Aorta (tissue), 5 donors: ENCODE measurements at regions not wholly inside any gene's neighbourhood (a gene's known extent, or its start where the extent isn't known, plus 50 kb on each side); places are given as distances from the start of the nearest gene placed in this dataset.

Experiments
- ATAC-seq: fragments of 200-7000 bp; cut with Tn5 transposase; one replicate; pipeline ENCODE4 v1.9.1; 2022; ENCODE audit warnings: moderate library complexity; ENCODE audit not compliant: low FRiP score
- DNase-seq, 2 donors: peaks; one replicate each; pipeline ENCODE4 v3.0.0-alpha.2; 2020
- H3K27ac ChIP-seq, 2 donors: one replicate each; pipeline ENCODE4 v1.5.1; 2013; ENCODE audit warnings: low read length in 2 of 2, mild to moderate bottlenecking in 2 of 2, moderate library complexity in 2 of 2, control low read depth in 1 of 2, inconsistent platforms in 1 of 2, low read depth in 1 of 2
- H3K27me3 ChIP-seq, 2 donors: one replicate each; pipeline ENCODE4 v1.6.1; 2013; ENCODE audit warnings: control low read depth in 1 of 2, low read length in 1 of 2, mild to moderate bottlenecking in 1 of 2, moderate library complexity in 1 of 2; ENCODE audit not compliant: insufficient read depth in 2 of 2, control insufficient read depth in 1 of 2
- H3K36me3 ChIP-seq, 2 donors: one replicate each; pipeline ENCODE4 v1.6.1; 2013; ENCODE audit warnings: control low read depth in 1 of 2, low read length in 1 of 2, mild to moderate bottlenecking in 1 of 2; ENCODE audit not compliant: insufficient read depth in 2 of 2, control insufficient read depth in 1 of 2
- H3K4me1 ChIP-seq, 2 donors: one replicate each; pipeline ENCODE4 v1.6.1; 2013; ENCODE audit warnings: low read length in 2 of 2, control low read depth in 1 of 2, mild to moderate bottlenecking in 1 of 2, moderate library complexity in 1 of 2; ENCODE audit not compliant: insufficient read depth in 2 of 2, control insufficient read depth in 1 of 2
- H3K4me3 ChIP-seq, 2 donors: one replicate each; pipeline ENCODE4 v1.5.1; 2013; ENCODE audit warnings: low read length in 2 of 2, control low read depth in 1 of 2, mild to moderate bottlenecking in 1 of 2
- H3K9me3 ChIP-seq: one replicate; pipeline ENCODE4 v1.6.1; 2013; ENCODE audit warnings: mild to moderate bottlenecking, low read length; ENCODE audit not compliant: control insufficient read depth
- WGBS, 2 donors: extraction: QIAGEN DNeasy Blood & Tissue Kit; methylation state at CpG; one replicate each; pipeline ENCODE4 v1.1.7; 2013; 5-methylcytosine and 5-hydroxymethylcytosine counted together
- intact Hi-C, 2 donors: fragments of 100-400 bp; cut with DNase I; formaldehyde crosslinking; loops; one replicate each; pipeline versions ENCODE4 v1.14.2 to v1.15.0; 2022
- donor health status: healthy with polysubstance abuse.
- donor health status: Bipolar disorder and iron deficiency.
- donor health status: DM: no; HTN: no; CAD: no.
- donor health status: DM: no; HTN: no; CAD: no.
- donor health status: DM: yes; HTN: yes; CAD: no.

- 77 to 85% methylated on average over 8 of the region's 8 CpGs for WGBS, 2 donors
- intact Hi-C loops, result no loop called here
- H3K9me3 ChIP-seq, result peaks cover 2% of the 10 kb centered on the region
Observed at GRCh38 chr6:130529569-130530149, 163.8 kb downstream of the TMEM200A start.

GRCh38 chr6:130534627-130535026 is 168.8 kb downstream of the TMEM200A start:
- Histone ChIP-seq H3K27ac (no peak overlapping the region), H3K9me3 (no peaks in the 10 kb centered on the region), H3K27me3 (no peaks in the 10 kb centered on the region), H3K4me1 (no peaks in the 10 kb centered on the region), H3K36me3 (no peaks in the 10 kb centered on the region), H3K4me3 (no peak overlapping the region)
- intact Hi-C loops, result no loop called here
- DNase-seq, result no peak
- WGBS, 2 donors, result 65 to 70% methylated on average over 3 of the region's 3 CpGs
- ATAC-seq, result no peak

More at GRCh38 chr6:130529569-130530149, 163.8 kb downstream of the TMEM200A start:
- no peak overlapping the region for H3K4me3 ChIP-seq
- H3K36me3 ChIP-seq, result no peaks in the 10 kb centered on the region
- H3K27me3 ChIP-seq, result no peaks in the 10 kb centered on the region
- ATAC-seq, result no peak
- no peaks in the 10 kb centered on the region for H3K4me1 ChIP-seq
- DNase-seq, result no peak
- no peak overlapping the region for H3K27ac ChIP-seq

- H3K27me3 ChIP-seq, result no peaks in the 10 kb centered on the region
- H3K36me3 ChIP-seq, result no peaks in the 10 kb centered on the region
- no peak overlapping the region for H3K4me3 ChIP-seq
- H3K27ac ChIP-seq, result no peak overlapping the region
- H3K9me3 ChIP-seq, result no peaks in the 10 kb centered on the region
- DNase-seq (no peak), ATAC-seq (no peak)
- 90 to 93% methylated on average over 2 of the region's 2 CpGs for WGBS, 2 donors
- H3K4me1 ChIP-seq, result no peaks in the 10 kb centered on the region
- intact Hi-C loops, result no loop called here
Observed at GRCh38 chr6:130535242-130535641, 169.4 kb downstream of the TMEM200A start.

- Histone ChIP-seq H3K36me3 (no peaks in the 10 kb centered on the region), H3K9me3 (no peaks in the 10 kb centered on the region), H3K4me1 (no peaks in the 10 kb centered on the region), H3K4me3 (no peak overlapping the region), H3K27me3 (no peaks in the 10 kb centered on the region), H3K27ac (no peak overlapping the region)
- intact Hi-C loops, result no loop called here
- no peak for ATAC-seq
- 83 to 91% methylated on average over 1 of the region's 1 CpG for WGBS, 2 donors
- DNase-seq, result no peak
Observed at GRCh38 chr6:130537447-130537846, 171.6 kb downstream of the TMEM200A start.

GRCh38 chr6:130547723-130548122 is 181.9 kb downstream of the TMEM200A start:
- intact Hi-C loops, result no loop called here
- no peak overlapping the region for H3K27ac ChIP-seq
- no peak for DNase-seq
- no peaks in the 10 kb centered on the region for H3K27me3 ChIP-seq
- peaks cover 1% of the 10 kb centered on the region for H3K9me3 ChIP-seq
- no peak overlapping the region for H3K4me3 ChIP-seq
- no peaks in the 10 kb centered on the region for H3K4me1 ChIP-seq
- WGBS, 2 donors, result 45 to 54% methylated on average over 3 of the region's 3 CpGs
- ATAC-seq, result no peak
- no peaks in the 10 kb centered on the region for H3K36me3 ChIP-seq

- ATAC-seq (no peak), DNase-seq (no peak)
- no peak overlapping the region for H3K27ac ChIP-seq
- no peaks in the 10 kb centered on the region for H3K4me1 ChIP-seq
- no peaks in the 10 kb centered on the region for H3K9me3 ChIP-seq
- intact Hi-C loops, result no loop called here
- 36 to 51% methylated on average over 3 of the region's 3 CpGs for WGBS, 2 donors
- H3K4me3 ChIP-seq, result no peak overlapping the region
- H3K36me3 ChIP-seq, result no peaks in the 10 kb centered on the region
- no peaks in the 10 kb centered on the region for H3K27me3 ChIP-seq
Observed at GRCh38 chr6:130557481-130558112, 191.8 kb downstream of the TMEM200A start.

- DNase-seq (no peak), ATAC-seq (no peak)
- no peak overlapping the region for H3K4me3 ChIP-seq
- H3K4me1 ChIP-seq, result no peaks in the 10 kb centered on the region
- no peak overlapping the region for H3K27ac ChIP-seq
- no peaks in the 10 kb centered on the region for H3K36me3 ChIP-seq
- H3K27me3 ChIP-seq, result no peaks in the 10 kb centered on the region
- H3K9me3 ChIP-seq, result no peaks in the 10 kb centered on the region
- intact Hi-C loops, result no loop called here
- WGBS, 2 donors, result 15 to 18% methylated on average over 1 of the region's 1 CpG
Observed at GRCh38 chr6:130558131-130558530, 192.3 kb downstream of the TMEM200A start.

- intact Hi-C loops, result no loop called here
- H3K27ac ChIP-seq, result no peak overlapping the region
- no peaks in the 10 kb centered on the region for H3K9me3 ChIP-seq
- H3K4me3 ChIP-seq, result no peak overlapping the region
- WGBS, 2 donors, result 9 to 11% methylated on average over 1 of the region's 1 CpG
- H3K27me3 ChIP-seq, result no peaks in the 10 kb centered on the region
- ATAC-seq, result no peak
- no peak for DNase-seq
- H3K36me3 ChIP-seq, result no peaks in the 10 kb centered on the region
- no peaks in the 10 kb centered on the region for H3K4me1 ChIP-seq
Observed at GRCh38 chr6:130559166-130559565, 193.3 kb downstream of the TMEM200A start.

GRCh38 chr6:130560231-130560630 is 194.4 kb downstream of the TMEM200A start:
- no peaks in the 10 kb centered on the region for H3K9me3 ChIP-seq
- DNase-seq (no peak), ATAC-seq (no peak)
- H3K27ac ChIP-seq, result no peak overlapping the region
- H3K27me3 ChIP-seq, result no peaks in the 10 kb centered on the region
- H3K4me3 ChIP-seq, result no peak overlapping the region
- H3K36me3 ChIP-seq, result no peaks in the 10 kb centered on the region
- intact Hi-C loops, result no loop called here
- 4 to 6% methylated on average over 2 of the region's 2 CpGs for WGBS, 2 donors
- H3K4me1 ChIP-seq, result no peaks in the 10 kb centered on the region
